CD4-positive, alpha-beta T cell (primary cell): ENCODE measurements at regions not wholly inside any gene's neighbourhood (a gene's known extent, or its start where the extent isn't known, plus 50 kb on each side); places are given as distances from the start of the nearest gene placed in this dataset.

Source experiments
- ATAC-seq: fragments of 200-7000 bp; cut with Tn5 transposase; one replicate; pipeline ENCODE4 v1.10.0; 2022; ENCODE audit warnings: mild to moderate bottlenecking; ENCODE audit not compliant: poor library complexity
- CTCF ChIA-PET: fragments of 350-600 bp; sonication (Branson Sonifier 250); formaldehyde crosslinking; loops from one replicate; lab custom pipeline; 2021; ENCODE audit warnings: antibody characterized with exemption, inconsistent platforms; lab: Charles Lee
- POLR2A ChIA-PET: fragments of 350-600 bp; sonication (Branson Sonifier 250); formaldehyde crosslinking; loops from one replicate; lab custom pipeline; 2021; ENCODE audit warnings: antibody characterized with exemption, inconsistent platforms; lab: Charles Lee
- DNase-seq, 14 experiments: peaks; one replicate each; pipeline ENCODE4 v3.0.0-alpha.2; 2013 to 2020; ENCODE audit warnings: mixed read lengths in 2 of 14
- H3K27ac ChIP-seq, 2 donors: one replicate each; pipeline versions ENCODE4 v1.5.1 to v1.7.0; 2013; ENCODE audit warnings: low read length in 2 of 2, low read depth in 1 of 2, mild to moderate bottlenecking in 1 of 2
- H3K27me3 ChIP-seq, 2 experiments: 1 replicate in 1 of 2; 2 replicates in 1 of 2; pipeline versions ENCODE4 v1.6.1 to v1.7.0; 2013; ENCODE audit warnings: low read length in 2 of 2, control low read depth in 1 of 2, mild to moderate bottlenecking in 1 of 2, moderate library complexity in 1 of 2; ENCODE audit not compliant: insufficient read depth in 2 of 2, control insufficient read depth in 1 of 2
- H3K36me3 ChIP-seq: one replicate; pipeline ENCODE4 v1.6.1; 2013; ENCODE audit warnings: low read length, control low read depth; ENCODE audit not compliant: insufficient read depth
- H3K4me1 ChIP-seq: one replicate; pipeline ENCODE4 v1.6.1; 2013; ENCODE audit warnings: low read length, control low read depth; ENCODE audit not compliant: insufficient read depth
- H3K4me3 ChIP-seq: one replicate; pipeline ENCODE4 v1.5.1; 2013; ENCODE audit warnings: mild to moderate bottlenecking, low read length, moderate library complexity
- H3K9me3 ChIP-seq, 2 experiments: 1 replicate in 1 of 2; 2 replicates in 1 of 2; pipeline versions ENCODE4 v1.6.1 to v1.7.0; 2013; ENCODE audit warnings: low read length in 2 of 2, mild to moderate bottlenecking in 2 of 2, control low read depth in 1 of 2, moderate library complexity in 1 of 2; ENCODE audit not compliant: control insufficient read depth in 1 of 2, insufficient read depth in 1 of 2
- H3K27ac Mint-ChIP-seq: one replicate; pipeline ENCODE4 v1.8.0; 2020; ENCODE audit warnings: mixed read lengths
- H3K27me3 Mint-ChIP-seq: one replicate; pipeline ENCODE4 v1.8.0; 2021; ENCODE audit warnings: mixed read lengths
- H3K36me3 Mint-ChIP-seq: one replicate; pipeline ENCODE4 v1.8.0; 2021; ENCODE audit warnings: low read depth, mixed read lengths
- H3K4me1 Mint-ChIP-seq: one replicate; pipeline ENCODE4 v1.8.0; 2021; ENCODE audit warnings: low read depth, mixed read lengths
- H3K4me3 Mint-ChIP-seq: one replicate; pipeline ENCODE4 v1.8.0; 2020; ENCODE audit warnings: mild to moderate bottlenecking, mixed read lengths
- H3K9me3 Mint-ChIP-seq: one replicate; pipeline ENCODE4 v1.8.0; 2020; ENCODE audit warnings: mixed read lengths
- intact Hi-C, 2 experiments: fragments of 100-400 bp; cut with DNase I in 1 of 2; cut with micrococcal nuclease in 1 of 2; formaldehyde crosslinking; loops; one replicate each; pipeline versions ENCODE4 v1.15.1 to v1.9.0; 2023 to 2025; cut with DNase I, micrococcal nuclease
- TF ChIP-seq, protein P1 (sequence below): fragments of 200-600 bp; IDR thresholded peaks from one replicate; pipeline ENCODE4 v1.8.0; 2022; ENCODE audit warnings: antibody characterized with exemption, mild to moderate bottlenecking

DNA sequence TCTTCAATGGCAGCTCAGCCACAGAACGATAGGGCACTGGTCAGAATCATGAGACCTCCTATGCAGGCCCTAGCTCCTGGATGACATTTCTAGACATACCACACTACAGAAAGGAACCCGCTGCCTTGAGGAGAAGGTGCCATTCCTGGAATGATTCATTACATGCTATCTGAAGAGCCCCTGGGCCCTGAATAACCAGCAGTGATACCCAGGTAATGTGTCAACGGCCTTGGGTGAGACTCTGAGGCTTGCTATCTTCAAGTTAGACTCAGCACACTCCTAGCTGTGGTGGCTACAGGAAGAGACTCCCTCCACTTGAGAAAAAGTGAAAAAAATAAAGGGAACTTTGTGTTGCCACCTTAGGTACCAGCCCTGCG, 161.2 kb upstream of the GRIA4 start:
- POLR2A ChIA-PET: no interaction called here
- CTCF ChIA-PET: no interaction called here
- no peaks in the 10 kb centered on the region for H3K27me3 ChIP-seq
- Mint-ChIP-seq H3K36me3 (no peaks in the 10 kb centered on the region), H3K4me3 (no peak overlapping the region), H3K27ac (no peak overlapping the region), H3K4me1 (no peaks in the 10 kb centered on the region), H3K9me3 (peaks cover 6% of the 10 kb centered on the region), H3K27me3 (no peaks in the 10 kb centered on the region)
- ATAC-seq (no peak), DNase-seq (no peak)
- no peaks in the 10 kb centered on the region for H3K4me1 ChIP-seq
- peaks cover 5 to 11% of the 10 kb centered on the region in 2 experiments for H3K9me3 ChIP-seq
- no peaks in the 10 kb centered on the region for H3K36me3 ChIP-seq
- H3K27ac ChIP-seq: no peak overlapping the region
- TF ChIP-seq, protein P1, sequence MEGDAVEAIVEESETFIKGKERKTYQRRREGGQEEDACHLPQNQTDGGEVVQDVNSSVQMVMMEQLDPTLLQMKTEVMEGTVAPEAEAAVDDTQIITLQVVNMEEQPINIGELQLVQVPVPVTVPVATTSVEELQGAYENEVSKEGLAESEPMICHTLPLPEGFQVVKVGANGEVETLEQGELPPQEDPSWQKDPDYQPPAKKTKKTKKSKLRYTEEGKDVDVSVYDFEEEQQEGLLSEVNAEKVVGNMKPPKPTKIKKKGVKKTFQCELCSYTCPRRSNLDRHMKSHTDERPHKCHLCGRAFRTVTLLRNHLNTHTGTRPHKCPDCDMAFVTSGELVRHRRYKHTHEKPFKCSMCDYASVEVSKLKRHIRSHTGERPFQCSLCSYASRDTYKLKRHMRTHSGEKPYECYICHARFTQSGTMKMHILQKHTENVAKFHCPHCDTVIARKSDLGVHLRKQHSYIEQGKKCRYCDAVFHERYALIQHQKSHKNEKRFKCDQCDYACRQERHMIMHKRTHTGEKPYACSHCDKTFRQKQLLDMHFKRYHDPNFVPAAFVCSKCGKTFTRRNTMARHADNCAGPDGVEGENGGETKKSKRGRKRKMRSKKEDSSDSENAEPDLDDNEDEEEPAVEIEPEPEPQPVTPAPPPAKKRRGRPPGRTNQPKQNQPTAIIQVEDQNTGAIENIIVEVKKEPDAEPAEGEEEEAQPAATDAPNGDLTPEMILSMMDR: no peak
- no peak overlapping the region for H3K4me3 ChIP-seq
- intact Hi-C loops: no loop called here

DNA sequence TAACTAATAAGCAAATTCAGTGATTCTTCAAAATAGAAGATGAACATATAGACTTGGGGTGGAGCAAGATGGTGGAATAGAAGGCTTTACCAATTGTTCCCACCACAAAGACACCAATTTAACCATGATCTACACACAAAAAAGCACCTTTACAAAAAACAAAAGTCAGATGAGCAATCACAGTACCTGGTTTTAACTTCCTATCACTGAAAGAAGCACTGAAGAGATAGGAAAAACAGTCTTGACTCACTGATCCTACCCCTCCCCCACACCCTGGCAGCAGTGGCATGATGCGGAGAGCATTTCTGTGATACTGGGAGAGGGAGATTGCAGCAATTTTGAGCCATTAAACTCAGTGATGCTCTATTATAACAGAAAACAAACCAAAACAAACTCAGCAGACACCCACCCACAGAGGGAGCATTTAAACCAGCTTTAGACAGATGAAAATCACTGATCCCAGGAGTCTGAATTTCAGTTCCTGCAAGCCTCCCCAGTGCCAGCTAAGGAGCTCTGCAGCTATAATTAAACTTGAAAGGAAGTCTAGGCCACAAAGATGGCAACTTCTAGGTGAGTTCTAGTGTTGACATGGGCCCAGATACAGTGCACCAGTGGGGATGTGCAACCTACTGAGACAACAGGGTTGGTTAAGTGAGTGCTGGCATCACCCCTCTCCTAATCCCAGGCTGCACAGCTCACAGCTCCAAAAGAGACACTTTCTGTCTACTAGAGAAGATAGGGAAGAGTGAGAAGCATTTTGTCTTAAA, 161.8 kb upstream of the GRIA4 start:
- Histone ChIP-seq H3K9me3 (peaks cover 7 to 11% of the 10 kb centered on the region in 2 experiments), H3K4me1 (no peaks in the 10 kb centered on the region), H3K27ac (no peak overlapping the region), H3K4me3 (no peak overlapping the region), H3K27me3 (no peaks in the 10 kb centered on the region), H3K36me3 (no peaks in the 10 kb centered on the region)
- TF ChIP-seq, protein P1: no peak
- Mint-ChIP-seq H3K4me3 (no peak overlapping the region), H3K36me3 (no peaks in the 10 kb centered on the region), H3K4me1 (no peaks in the 10 kb centered on the region), H3K9me3 (peaks cover 6% of the 10 kb centered on the region), H3K27me3 (no peaks in the 10 kb centered on the region), H3K27ac (no peak overlapping the region)
- DNase-seq (no peak), ATAC-seq (no peak)
- POLR2A ChIA-PET: no interaction called here
- intact Hi-C loops: no loop called here
- CTCF ChIA-PET: no interaction called here

DNA sequence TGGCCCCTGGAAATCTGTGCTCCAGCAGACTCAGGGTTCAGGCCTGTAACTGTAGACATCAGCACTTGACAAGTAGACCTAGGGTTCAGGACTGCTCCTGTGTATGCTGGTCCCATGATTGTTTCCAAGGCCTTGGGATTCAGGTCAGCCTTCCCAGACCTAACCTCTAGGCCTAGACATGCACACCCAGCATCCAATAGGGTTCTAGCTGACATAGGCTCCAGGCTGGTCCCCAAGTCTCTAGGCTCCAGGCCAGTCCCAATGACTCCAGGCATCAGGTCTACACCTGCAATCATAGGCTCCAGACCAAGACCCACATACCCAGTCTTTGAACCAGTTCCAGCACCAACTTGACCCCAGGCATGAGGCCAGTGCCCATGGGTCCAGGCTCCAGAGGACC, 166.2 kb upstream of the GRIA4 start:
- ChIA-PET CTCF (no interaction called here), POLR2A (no interaction called here)
- Histone ChIP-seq H3K27me3 (no peaks in the 10 kb centered on the region), H3K4me1 (no peaks in the 10 kb centered on the region), H3K9me3 (peaks cover 7 to 11% of the 10 kb centered on the region in 2 experiments), H3K4me3 (no peak overlapping the region), H3K36me3 (no peaks in the 10 kb centered on the region), H3K27ac (no peak overlapping the region)
- intact Hi-C loops: no loop called here
- ATAC-seq (no peak), DNase-seq (no peak)
- Mint-ChIP-seq H3K4me3 (no peak overlapping the region), H3K36me3 (no peaks in the 10 kb centered on the region), H3K27me3 (no peaks in the 10 kb centered on the region), H3K27ac (no peak overlapping the region), H3K4me1 (no peaks in the 10 kb centered on the region), H3K9me3 (peaks cover 8% of the 10 kb centered on the region)
- TF ChIP-seq, protein P1: no peak
